PFSK-1 (cell line): ENCODE measurements at regions not wholly inside any gene's neighbourhood (a gene's known extent, or its start where the extent isn't known, plus 50 kb on each side); places are given as distances from the start of the nearest gene placed in this dataset.

Source experiments
- FOXP2 ChIP-seq: optimal IDR thresholded peaks from 2 replicates; pipeline ENCODE3; 2011; ENCODE audit warnings: borderline replicate concordance, control low read depth, inconsistent platforms; ENCODE audit not compliant: insufficient read depth; ENCODE audit errors: extremely low read length, extremely low read depth
- POLR2AphosphoS5 ChIP-seq: IDR thresholded peaks from 2 replicates; pipeline ENCODE4 v1.6.1; 2012; ENCODE audit warnings: low read depth, mild to moderate bottlenecking, control low read depth, low read length, moderate library complexity
- SIN3A ChIP-seq: IDR thresholded peaks from 2 replicates; pipeline ENCODE4 v1.6.1; 2012; ENCODE audit warnings: mild to moderate bottlenecking, low read length, moderate library complexity, borderline replicate concordance; ENCODE audit not compliant: insufficient read depth
- TAF1 ChIP-seq: IDR thresholded peaks from 2 replicates; pipeline ENCODE4 v1.6.1; 2012; ENCODE audit warnings: low read length, control low read depth, borderline replicate concordance; ENCODE audit not compliant: insufficient read depth
- TF ChIP-seq, protein P1 (sequence below), 2 experiments: IDR thresholded peaks; 2 replicates each; pipeline versions ENCODE4 v1.6.1 to v1.8.0; 2011 to 2012; ENCODE audit warnings: low read depth in 2 of 2, low read length in 2 of 2, control low read depth in 1 of 2, inconsistent platforms in 1 of 2, mild to moderate bottlenecking in 1 of 2, moderate library complexity in 1 of 2; ENCODE audit not compliant: insufficient read depth in 1 of 2

- TF ChIP-seq SIN3A (peak; percentile 54; the same call in 1 of the 2 replicates), FOXP2 (no peak), TAF1 (no peak), POLR2AphosphoS5 (peak; percentile 37)
- TF ChIP-seq, protein P1, sequence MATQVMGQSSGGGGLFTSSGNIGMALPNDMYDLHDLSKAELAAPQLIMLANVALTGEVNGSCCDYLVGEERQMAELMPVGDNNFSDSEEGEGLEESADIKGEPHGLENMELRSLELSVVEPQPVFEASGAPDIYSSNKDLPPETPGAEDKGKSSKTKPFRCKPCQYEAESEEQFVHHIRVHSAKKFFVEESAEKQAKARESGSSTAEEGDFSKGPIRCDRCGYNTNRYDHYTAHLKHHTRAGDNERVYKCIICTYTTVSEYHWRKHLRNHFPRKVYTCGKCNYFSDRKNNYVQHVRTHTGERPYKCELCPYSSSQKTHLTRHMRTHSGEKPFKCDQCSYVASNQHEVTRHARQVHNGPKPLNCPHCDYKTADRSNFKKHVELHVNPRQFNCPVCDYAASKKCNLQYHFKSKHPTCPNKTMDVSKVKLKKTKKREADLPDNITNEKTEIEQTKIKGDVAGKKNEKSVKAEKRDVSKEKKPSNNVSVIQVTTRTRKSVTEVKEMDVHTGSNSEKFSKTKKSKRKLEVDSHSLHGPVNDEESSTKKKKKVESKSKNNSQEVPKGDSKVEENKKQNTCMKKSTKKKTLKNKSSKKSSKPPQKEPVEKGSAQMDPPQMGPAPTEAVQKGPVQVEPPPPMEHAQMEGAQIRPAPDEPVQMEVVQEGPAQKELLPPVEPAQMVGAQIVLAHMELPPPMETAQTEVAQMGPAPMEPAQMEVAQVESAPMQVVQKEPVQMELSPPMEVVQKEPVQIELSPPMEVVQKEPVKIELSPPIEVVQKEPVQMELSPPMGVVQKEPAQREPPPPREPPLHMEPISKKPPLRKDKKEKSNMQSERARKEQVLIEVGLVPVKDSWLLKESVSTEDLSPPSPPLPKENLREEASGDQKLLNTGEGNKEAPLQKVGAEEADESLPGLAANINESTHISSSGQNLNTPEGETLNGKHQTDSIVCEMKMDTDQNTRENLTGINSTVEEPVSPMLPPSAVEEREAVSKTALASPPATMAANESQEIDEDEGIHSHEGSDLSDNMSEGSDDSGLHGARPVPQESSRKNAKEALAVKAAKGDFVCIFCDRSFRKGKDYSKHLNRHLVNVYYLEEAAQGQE (IDR thresholded peaks at IDR 0.05; ENCODE audit: insufficient read depth in 1 of 2, low read depth in 2 of 2, low read length in 2 of 2), result peak in 1 of 2 experiments; percentile 23; a peak in 1 of 4 replicates
Observed at GRCh38 chr21:16534408-16535101, 804.8 kb downstream of the USP25 start.

DNA sequence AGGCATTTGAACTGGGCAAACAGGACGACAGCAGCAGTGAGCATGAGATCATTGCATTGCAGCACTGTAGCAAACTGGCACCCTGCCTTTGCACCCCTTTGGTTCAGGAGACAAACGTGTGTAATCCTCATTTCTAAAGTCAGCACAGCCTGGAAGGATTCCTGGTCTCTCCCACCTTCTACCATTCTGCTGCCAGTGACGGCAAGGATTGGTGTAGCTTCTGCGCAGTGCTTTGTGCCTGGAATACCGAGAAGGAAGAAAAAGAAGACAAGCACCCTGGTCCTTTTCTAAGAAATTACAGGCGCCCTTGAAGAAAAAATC lies 805.3 kb downstream of the USP25 start:
- TF ChIP-seq TAF1 (no peak), POLR2AphosphoS5 (no peak), SIN3A (no peak), FOXP2 (no peak)
- TF ChIP-seq, protein P1 (IDR thresholded peaks at IDR 0.05; ENCODE audit: insufficient read depth in 1 of 2, low read depth in 2 of 2, low read length in 2 of 2), result no peak

DNA sequence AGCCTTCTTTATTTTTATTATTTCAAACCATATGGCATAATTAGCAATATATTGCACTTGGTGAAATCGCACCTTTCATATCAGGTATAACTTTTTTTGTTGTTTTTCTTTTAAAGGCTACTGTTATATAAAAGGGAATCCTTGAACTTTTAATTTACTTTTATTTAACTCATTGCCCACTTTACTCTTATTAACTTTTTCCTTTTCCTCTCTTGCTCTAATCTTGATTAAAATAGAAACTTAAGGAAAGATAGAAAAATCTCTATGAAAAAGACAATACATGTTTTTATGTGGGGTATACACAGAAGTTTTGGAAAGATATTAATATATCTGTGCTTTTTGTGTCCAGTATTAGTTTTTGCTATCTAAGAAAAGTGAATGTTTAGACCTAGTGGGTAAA lies 805.8 kb downstream of the USP25 start:
- TF ChIP-seq POLR2AphosphoS5 (no peak), FOXP2 (no peak), TAF1 (no peak), SIN3A (no peak)
- TF ChIP-seq, protein P1 (IDR thresholded peaks at IDR 0.05; ENCODE audit: insufficient read depth in 1 of 2, low read depth in 2 of 2, low read length in 2 of 2), result no peak

GRCh38 chr21:16536140-16536539 lies 806.4 kb downstream of the USP25 start:
- no peak for TF ChIP-seq SIN3A

DNA sequence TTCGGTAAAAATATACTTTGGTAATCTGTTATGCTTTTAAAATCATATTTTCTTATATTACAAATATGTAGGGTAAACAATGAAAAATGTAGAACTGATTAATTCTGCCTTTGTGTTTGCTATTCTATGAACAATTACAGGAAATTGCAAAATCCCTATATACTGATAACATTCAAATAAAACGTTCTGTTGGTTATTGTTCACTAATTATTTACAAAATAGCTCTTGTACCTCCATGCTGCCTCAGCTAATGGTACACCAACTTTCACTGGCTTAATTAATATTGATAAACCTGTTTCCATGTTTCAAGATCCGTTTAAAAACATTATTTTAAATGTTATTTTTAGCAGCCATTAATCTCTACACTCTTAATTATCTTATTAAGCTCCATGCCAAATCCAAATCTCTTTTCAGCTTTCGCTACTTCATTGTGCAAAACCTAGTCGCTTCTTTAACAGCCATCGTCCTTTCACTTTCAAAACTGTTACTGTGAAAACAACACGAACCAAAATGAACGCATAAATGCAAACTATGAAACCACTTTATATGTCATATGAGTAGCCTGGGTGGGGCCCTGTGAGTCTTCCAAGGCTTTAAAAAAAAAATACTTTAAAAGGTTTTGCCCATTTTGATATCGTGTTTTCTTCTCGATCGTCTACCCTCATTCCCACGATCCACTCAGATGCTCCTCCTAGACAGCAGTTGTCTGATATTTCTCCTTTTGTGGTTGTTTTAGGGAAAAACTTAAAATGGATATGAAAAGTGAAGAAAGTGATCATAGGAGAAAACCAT lies 807.1 kb downstream of the USP25 start:
- TF ChIP-seq POLR2AphosphoS5 (no peak), SIN3A (no peak), FOXP2 (no peak)

GRCh38 chr21:16537501-16537900 lies 807.7 kb downstream of the USP25 start:
- TF ChIP-seq SIN3A (no peak), POLR2AphosphoS5 (no peak), FOXP2 (no peak), TAF1 (no peak)
- TF ChIP-seq, protein P1 (IDR thresholded peaks at IDR 0.05; ENCODE audit: insufficient read depth in 1 of 2, low read depth in 2 of 2, low read length in 2 of 2), result no peak
